ENCODE measurements at regions not wholly inside any gene's neighbourhood (a gene's known extent, or its start where the extent isn't known, plus 50 kb on each side); places are given as distances from the start of the nearest gene placed in this dataset.

DNA sequence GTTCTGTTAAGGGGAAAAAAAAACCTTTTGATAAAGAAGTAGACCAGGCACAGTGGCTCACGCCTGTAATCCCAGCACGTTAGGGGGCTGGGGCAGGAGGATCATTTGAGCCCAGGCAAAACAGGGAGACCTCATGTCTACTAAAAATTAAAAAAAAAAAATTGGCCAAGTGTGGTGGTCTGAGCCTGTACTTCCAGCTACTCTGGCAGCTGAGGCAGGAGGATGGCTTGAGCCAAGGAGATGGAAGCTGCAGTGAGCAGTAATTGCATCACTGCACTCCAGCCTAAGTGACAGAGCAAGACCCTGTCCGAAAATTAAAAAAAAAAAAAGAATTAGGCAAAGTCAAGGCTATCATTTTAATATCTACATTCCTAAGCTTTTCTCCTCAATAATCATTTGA lies 124.8 kb upstream of the CPM start:
- 0 out of 2 replicates have a peak, but pooled peaks have one; percentile 36 for TF ChIP-seq ZNF140 (tag by site-specific recombination; IDR thresholded peaks at IDR 0.05)
- TF ChIP-seq ZNF777 (tag by site-specific recombination; IDR thresholded peaks at IDR 0.05; ENCODE audit: borderline replicate concordance): no peak
- POLR2A ChIA-PET: no interaction called here
- Histone ChIP-seq H3K27ac (ENCODE audit: extremely low read depth, low read depth, low read length) (no peak overlapping the region), H3K9me3 (ENCODE audit: control insufficient read depth, insufficient read depth, low read depth, low read length) (no peaks in the 10 kb centered on the region), H3K4me3 (ENCODE audit: low read depth, low read length) (no peak overlapping the region), H3K4me1 (ENCODE audit: control insufficient read depth, insufficient read depth, low read length) (no peaks in the 10 kb centered on the region), H3K36me3 (ENCODE audit: control insufficient read depth in 2 of 2, insufficient read depth in 1 of 2, low read length in 2 of 2) (no peaks in the 10 kb centered on the region)
- CTCF ChIA-PET: no interaction called here

DNA sequence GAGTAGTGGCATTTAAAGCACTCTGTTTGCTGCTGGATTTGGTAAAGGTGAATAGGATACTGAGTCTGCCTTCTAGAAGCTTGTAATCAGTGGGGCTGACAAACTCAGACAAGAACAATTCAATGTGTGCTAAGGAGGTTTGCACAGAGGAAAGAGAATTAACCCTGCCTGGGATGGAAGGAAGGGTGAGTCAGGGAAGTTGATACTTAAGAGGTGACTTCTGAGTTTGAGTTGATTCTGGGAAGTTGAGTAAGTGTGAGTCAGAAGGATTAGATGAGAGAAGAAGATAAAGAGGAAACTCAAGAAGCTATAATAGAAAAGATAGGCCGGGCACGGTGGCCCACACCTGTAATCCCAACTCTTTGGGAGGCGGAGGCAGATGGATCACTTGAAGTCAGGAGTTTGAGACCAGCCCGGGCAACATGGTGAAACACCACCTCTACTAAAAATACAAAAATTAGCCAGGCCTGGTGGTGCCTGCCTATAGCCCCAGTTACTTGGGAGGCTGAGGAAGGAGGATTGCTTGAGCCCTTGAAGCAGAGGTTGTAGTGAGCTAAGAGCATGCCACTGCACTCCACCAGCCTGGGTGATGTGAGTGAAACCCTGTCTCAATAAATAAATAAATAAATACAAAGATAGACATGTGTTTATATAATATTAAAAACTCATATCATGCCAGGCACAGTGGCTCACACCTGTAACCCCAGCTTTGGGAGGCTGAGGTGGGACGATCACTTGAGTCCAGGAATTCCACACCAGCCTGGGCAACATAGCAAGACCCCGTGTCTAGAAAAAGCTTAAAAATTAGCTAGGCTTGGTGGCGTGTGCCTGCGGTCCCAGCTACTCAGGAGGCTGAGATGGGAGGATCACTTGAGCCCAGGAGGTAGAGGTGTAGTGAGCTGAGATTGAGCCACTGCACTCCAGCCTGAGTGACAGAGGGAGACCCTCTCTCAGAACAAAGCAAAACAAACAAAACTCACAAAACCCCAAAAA lies 126.8 kb upstream of the CPM start:
- Histone ChIP-seq H3K4me1 (ENCODE audit: control insufficient read depth, insufficient read depth, low read length) (no peaks in the 10 kb centered on the region), H3K9me3 (ENCODE audit: control insufficient read depth, insufficient read depth, low read depth, low read length) (no peaks in the 10 kb centered on the region), H3K27ac (ENCODE audit: extremely low read depth, low read depth, low read length) (no peak overlapping the region), H3K4me3 (ENCODE audit: low read depth, low read length) (no peak overlapping the region), H3K36me3 (ENCODE audit: control insufficient read depth in 2 of 2, insufficient read depth in 1 of 2, low read length in 2 of 2) (no peaks in the 10 kb centered on the region)
- POLR2A ChIA-PET: no interaction called here
- TF ChIP-seq ZNF121 (tag by site-specific recombination; IDR thresholded peaks at IDR 0.05): peak; percentile 64
- no peak for TF ChIP-seq ZNF585B (tag by site-specific recombination; IDR thresholded peaks at IDR 0.05)
- TF ChIP-seq ZNF157 (tag by site-specific recombination; IDR thresholded peaks at IDR 0.05): no peak
- TF ChIP-seq ZBTB1 (tag by site-specific recombination; IDR thresholded peaks at IDR 0.05): no peak
- CTCF ChIA-PET: interaction anchor here (2.9 kb wide), 1 partner anchor 10 kb away, joined by 12 read pairs; no protein-coding TSS in a partner anchor

DNA sequence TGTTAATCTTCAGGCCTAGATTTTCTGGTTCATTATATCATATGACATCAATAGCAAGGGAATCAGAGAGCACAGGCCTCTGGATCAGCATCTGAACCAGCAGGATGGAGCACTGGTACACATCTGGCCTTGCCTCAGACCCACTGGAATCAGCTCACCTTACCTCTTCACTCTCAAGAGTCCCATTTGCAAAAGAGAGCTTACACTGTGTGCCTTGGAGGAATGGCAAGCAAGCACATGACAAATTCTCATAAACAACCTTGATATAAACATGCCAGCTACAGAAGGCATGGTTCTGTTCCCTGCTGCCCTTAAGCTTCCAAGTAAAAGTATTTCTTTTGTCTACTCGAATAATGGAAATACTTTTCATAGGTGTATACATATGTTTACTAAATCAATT lies 128.6 kb upstream of the CPM start:
- no peaks in the 10 kb centered on the region for H3K4me1 ChIP-seq (ENCODE audit: control insufficient read depth, insufficient read depth, low read length)
- CTCF ChIA-PET: interaction anchor here (0.6 to 2.9 kb wide), 4 partner anchors 9 to 701 kb away, joined by 3 to 12 read pairs (median 4); no protein-coding TSS in a partner anchor

More for the DNA sequence above, 128.6 kb upstream of the CPM start:
- Histone ChIP-seq H3K27ac (ENCODE audit: extremely low read depth, low read depth, low read length) (no peak overlapping the region), H3K36me3 (ENCODE audit: control insufficient read depth in 2 of 2, insufficient read depth in 1 of 2, low read length in 2 of 2) (no peaks in the 10 kb centered on the region), H3K4me3 (ENCODE audit: low read depth, low read length) (no peak overlapping the region), H3K9me3 (ENCODE audit: control insufficient read depth, insufficient read depth, low read depth, low read length) (no peaks in the 10 kb centered on the region)
- POLR2A ChIA-PET: no interaction called here
- no peak for TF ChIP-seq ZNF121 (tag by site-specific recombination; IDR thresholded peaks at IDR 0.05)
- no peak for TF ChIP-seq ZNF23 (tag by site-specific recombination; IDR thresholded peaks at IDR 0.05; ENCODE audit: borderline replicate concordance)
- no peak for TF ChIP-seq ZNF555 (tag by site-specific recombination; conservative IDR thresholded peaks at IDR 0.05)
- no peak for TF ChIP-seq ZNF747 (tag by site-specific recombination; IDR thresholded peaks at IDR 0.05)
- TF ChIP-seq, protein P1, sequence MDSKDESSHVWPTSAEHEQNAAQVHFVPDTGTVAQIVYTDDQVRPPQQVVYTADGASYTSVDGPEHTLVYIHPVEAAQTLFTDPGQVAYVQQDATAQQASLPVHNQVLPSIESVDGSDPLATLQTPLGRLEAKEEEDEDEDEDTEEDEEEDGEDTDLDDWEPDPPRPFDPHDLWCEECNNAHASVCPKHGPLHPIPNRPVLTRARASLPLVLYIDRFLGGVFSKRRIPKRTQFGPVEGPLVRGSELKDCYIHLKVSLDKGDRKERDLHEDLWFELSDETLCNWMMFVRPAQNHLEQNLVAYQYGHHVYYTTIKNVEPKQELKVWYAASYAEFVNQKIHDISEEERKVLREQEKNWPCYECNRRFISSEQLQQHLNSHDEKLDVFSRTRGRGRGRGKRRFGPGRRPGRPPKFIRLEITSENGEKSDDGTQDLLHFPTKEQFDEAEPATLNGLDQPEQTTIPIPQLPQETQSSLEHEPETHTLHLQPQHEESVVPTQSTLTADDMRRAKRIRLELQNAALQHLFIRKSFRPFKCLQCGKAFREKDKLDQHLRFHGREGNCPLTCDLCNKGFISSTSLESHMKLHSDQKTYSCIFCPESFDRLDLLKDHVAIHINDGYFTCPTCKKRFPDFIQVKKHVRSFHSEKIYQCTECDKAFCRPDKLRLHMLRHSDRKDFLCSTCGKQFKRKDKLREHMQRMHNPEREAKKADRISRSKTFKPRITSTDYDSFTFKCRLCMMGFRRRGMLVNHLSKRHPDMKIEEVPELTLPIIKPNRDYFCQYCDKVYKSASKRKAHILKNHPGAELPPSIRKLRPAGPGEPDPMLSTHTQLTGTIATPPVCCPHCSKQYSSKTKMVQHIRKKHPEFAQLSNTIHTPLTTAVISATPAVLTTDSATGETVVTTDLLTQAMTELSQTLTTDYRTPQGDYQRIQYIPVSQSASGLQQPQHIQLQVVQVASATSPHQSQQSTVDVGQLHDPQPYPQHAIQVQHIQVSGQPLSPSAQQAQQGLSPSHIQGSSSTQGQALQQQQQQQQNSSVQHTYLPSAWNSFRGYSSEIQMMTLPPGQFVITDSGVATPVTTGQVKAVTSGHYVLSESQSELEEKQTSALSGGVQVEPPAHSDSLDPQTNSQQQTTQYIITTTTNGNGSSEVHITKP (tag by site-specific recombination; IDR thresholded peaks at IDR 0.05): no peak
- no peak for TF ChIP-seq ZNF169 (tag by site-specific recombination; IDR thresholded peaks at IDR 0.05)
- no peak for TF ChIP-seq ZNF37A (tag by site-specific recombination; IDR thresholded peaks at IDR 0.05)
- no peak for TF ChIP-seq ZNF473 (tag by site-specific recombination; IDR thresholded peaks at IDR 0.05)
- TF ChIP-seq ZNF214 (tag by site-specific recombination; IDR thresholded peaks at IDR 0.05; ENCODE audit: borderline replicate concordance): no peak
- TF ChIP-seq, protein P2, sequence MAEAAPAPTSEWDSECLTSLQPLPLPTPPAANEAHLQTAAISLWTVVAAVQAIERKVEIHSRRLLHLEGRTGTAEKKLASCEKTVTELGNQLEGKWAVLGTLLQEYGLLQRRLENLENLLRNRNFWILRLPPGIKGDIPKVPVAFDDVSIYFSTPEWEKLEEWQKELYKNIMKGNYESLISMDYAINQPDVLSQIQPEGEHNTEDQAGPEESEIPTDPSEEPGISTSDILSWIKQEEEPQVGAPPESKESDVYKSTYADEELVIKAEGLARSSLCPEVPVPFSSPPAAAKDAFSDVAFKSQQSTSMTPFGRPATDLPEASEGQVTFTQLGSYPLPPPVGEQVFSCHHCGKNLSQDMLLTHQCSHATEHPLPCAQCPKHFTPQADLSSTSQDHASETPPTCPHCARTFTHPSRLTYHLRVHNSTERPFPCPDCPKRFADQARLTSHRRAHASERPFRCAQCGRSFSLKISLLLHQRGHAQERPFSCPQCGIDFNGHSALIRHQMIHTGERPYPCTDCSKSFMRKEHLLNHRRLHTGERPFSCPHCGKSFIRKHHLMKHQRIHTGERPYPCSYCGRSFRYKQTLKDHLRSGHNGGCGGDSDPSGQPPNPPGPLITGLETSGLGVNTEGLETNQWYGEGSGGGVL (tag by site-specific recombination; IDR thresholded peaks at IDR 0.05): no peak
- TF ChIP-seq YY1 (tag by site-specific recombination; IDR thresholded peaks at IDR 0.05): no peak
- TF ChIP-seq SP2 (tag by site-specific recombination; IDR thresholded peaks at IDR 0.05): no peak
- TF ChIP-seq BCL11A (tag by site-specific recombination; IDR thresholded peaks at IDR 0.05; ENCODE audit: low read depth): no peak
- no peak for TF ChIP-seq ZNF112 (tag by site-specific recombination; IDR thresholded peaks at IDR 0.05)
- no peak for TF ChIP-seq ZNF391 (tag by site-specific recombination; IDR thresholded peaks at IDR 0.05; ENCODE audit: borderline replicate concordance, low read depth)
- TF ChIP-seq ZNF791 (tag by site-specific recombination; IDR thresholded peaks at IDR 0.05): no peak
- no peak for TF ChIP-seq ZNF707 (tag by site-specific recombination; IDR thresholded peaks at IDR 0.05)
- TF ChIP-seq ZNF394 (tag by site-specific recombination; IDR thresholded peaks at IDR 0.05; ENCODE audit: borderline replicate concordance): no peak
- TF ChIP-seq ZNF623 (tag by site-specific recombination; IDR thresholded peaks at IDR 0.05): no peak

All from HEK293 (cell line).